Testis (tissue), 2 donors: ENCODE measurements at regions not wholly inside any gene's neighbourhood (a gene's known extent, or its start where the extent isn't known, plus 50 kb on each side); places are given as distances from the start of the nearest gene placed in this dataset.

Source experiments
- CTCF ChIP-seq, 3 experiments: fragments of 450-650 bp in 2 of 3; fragments of 200-600 bp in 1 of 3; sonication (generic) in 1 of 3; IDR thresholded peaks; one replicate each; pipeline ENCODE4 v1.5.1; 2016 to 2019; ENCODE audit warnings: antibody characterized with exemption in 3 of 3, mild to moderate bottlenecking in 2 of 3, moderate library complexity in 1 of 3
- POLR2A ChIP-seq: fragments of 450-650 bp; IDR thresholded peaks from one replicate; pipeline ENCODE4 v1.6.1; 2017; ENCODE audit warnings: antibody characterized with exemption, mild to moderate bottlenecking, moderate library complexity

DNA sequence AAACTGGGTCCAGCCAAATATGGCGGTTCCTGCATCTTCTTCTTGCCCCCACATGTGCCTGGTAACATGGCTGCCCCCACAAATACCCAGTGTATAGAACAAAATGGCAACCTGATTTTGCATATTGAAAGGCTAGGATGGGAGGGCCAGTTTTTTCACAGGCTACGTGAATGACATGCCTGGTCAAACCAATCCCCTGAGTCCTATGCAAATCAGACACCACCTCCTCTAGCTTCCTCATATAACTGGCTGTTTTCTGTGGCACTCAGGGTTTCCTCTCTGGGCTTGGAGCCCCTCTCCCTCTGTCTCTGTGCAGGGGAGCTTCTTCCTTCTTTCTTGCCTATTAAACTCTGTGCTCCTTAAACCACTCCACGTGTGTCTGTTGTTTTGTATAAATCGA, 372.1 kb downstream of the KIF16B start:
- no peak for TF ChIP-seq CTCF (IDR thresholded peaks at IDR 0.05)
- TF ChIP-seq POLR2A, result no peak
